ENCODE measurements at regions not wholly inside any gene's neighbourhood (a gene's known extent, or its start where the extent isn't known, plus 50 kb on each side); places are given as distances from the start of the nearest gene placed in this dataset.

DNA sequence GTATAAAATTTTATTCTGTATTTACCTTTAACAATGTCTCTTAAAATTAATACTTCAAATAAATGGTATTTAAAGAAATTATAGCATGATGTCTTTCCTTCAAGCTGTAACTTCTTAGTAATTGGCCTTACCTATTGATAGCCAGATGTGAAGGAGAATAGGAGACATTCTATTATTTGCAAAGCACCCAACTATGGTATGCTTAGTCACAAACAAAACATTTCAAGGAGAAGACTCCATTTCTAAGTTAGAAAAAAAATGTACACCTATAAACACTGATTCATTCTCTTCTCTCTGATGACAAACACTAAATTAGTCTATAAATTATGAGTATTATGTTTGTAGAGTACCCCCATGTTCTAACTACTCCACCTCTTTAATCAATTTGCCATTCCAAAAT is 66.4 kb downstream of the NKX6-1 start:
- H3K4me1 ChIP-seq: no peaks in the 10 kb centered on the region
- H3K27me3 ChIP-seq: no peaks in the 10 kb centered on the region
- no peak for DNase-seq (ENCODE audit: low spot score in 2 of 2)
- H3K36me3 ChIP-seq: no peaks in the 10 kb centered on the region
- H3K27ac ChIP-seq: no peak overlapping the region
- no peak overlapping the region for H3K4me3 ChIP-seq
- H3K9me3 ChIP-seq: no peaks in the 10 kb centered on the region
- TF ChIP-seq POLR2A (IDR thresholded peaks at IDR 0.05) (no peak), EP300 (IDR thresholded peaks at IDR 0.05) (no peak)
- TF ChIP-seq, protein P1, sequence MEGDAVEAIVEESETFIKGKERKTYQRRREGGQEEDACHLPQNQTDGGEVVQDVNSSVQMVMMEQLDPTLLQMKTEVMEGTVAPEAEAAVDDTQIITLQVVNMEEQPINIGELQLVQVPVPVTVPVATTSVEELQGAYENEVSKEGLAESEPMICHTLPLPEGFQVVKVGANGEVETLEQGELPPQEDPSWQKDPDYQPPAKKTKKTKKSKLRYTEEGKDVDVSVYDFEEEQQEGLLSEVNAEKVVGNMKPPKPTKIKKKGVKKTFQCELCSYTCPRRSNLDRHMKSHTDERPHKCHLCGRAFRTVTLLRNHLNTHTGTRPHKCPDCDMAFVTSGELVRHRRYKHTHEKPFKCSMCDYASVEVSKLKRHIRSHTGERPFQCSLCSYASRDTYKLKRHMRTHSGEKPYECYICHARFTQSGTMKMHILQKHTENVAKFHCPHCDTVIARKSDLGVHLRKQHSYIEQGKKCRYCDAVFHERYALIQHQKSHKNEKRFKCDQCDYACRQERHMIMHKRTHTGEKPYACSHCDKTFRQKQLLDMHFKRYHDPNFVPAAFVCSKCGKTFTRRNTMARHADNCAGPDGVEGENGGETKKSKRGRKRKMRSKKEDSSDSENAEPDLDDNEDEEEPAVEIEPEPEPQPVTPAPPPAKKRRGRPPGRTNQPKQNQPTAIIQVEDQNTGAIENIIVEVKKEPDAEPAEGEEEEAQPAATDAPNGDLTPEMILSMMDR (IDR thresholded peaks at IDR 0.05): no peak

DNA sequence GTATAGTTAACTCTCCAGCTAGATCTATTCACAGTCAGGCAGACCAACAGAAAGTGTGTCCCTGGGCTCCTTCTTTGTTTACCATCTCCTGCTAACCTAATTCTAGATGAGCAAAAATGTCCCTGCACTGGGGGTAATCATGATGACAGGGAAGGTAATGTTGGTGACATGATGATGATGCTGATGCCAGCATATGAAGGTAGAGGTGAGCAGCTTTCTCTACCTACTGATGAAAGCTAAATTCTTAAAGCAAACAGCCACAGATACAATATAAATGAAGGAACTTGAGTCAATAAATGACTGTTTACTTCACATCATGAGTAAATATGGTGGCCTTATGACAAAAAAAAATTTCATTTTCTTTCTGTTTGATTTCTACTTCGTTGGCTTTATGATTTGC is 78.5 kb downstream of the NKX6-1 start:
- TF ChIP-seq POLR2A (IDR thresholded peaks at IDR 0.05) (no peak), EP300 (IDR thresholded peaks at IDR 0.05) (no peak)
- TF ChIP-seq, protein P1 (IDR thresholded peaks at IDR 0.05): no peak
- DNase-seq (ENCODE audit: low spot score in 2 of 2): no peak
- Histone ChIP-seq H3K4me1 (no peaks in the 10 kb centered on the region), H3K27ac (no peak overlapping the region), H3K4me3 (no peak overlapping the region), H3K36me3 (no peaks in the 10 kb centered on the region), H3K27me3 (no peaks in the 10 kb centered on the region), H3K9me3 (peaks cover 0 to 3% (median 0%) of the 10 kb centered on the region in 4 donors)
- WGBS, 2 donors: 44 to 55% methylated on average over 1 of the region's 1 CpG

DNA sequence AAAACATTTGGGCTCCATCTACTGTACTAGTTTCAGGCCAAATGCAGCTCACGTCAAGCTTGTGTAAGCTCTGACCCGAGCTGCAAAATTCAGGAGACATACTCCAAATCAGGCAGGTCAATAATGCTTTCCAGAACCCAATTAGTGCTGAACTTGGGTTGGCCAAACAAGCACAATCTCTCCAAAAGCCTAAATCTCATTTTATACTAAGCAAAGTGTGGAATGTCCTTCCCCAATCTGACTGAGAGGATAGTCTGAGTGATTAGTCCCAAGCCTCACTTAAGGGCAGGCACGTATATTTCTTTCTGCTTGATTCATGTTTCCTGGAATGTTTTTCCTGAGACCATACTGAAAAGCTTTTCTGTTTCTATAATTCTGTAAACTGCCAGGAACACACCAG is 79.9 kb downstream of the NKX6-1 start:
- WGBS, 2 donors: 47% methylated on average over 3 of the region's 3 CpGs
- Histone ChIP-seq H3K27me3 (no peaks in the 10 kb centered on the region), H3K9me3 (no peaks in the 10 kb centered on the region), H3K4me1 (no peaks in the 10 kb centered on the region), H3K36me3 (no peaks in the 10 kb centered on the region), H3K27ac (no peak overlapping the region), H3K4me3 (no peak overlapping the region)
- TF ChIP-seq, protein P1 (IDR thresholded peaks at IDR 0.05): no peak
- TF ChIP-seq POLR2A (IDR thresholded peaks at IDR 0.05): no peak
- no peak for TF ChIP-seq EP300 (IDR thresholded peaks at IDR 0.05)
- no peak for DNase-seq (ENCODE audit: low spot score in 2 of 2)

DNA sequence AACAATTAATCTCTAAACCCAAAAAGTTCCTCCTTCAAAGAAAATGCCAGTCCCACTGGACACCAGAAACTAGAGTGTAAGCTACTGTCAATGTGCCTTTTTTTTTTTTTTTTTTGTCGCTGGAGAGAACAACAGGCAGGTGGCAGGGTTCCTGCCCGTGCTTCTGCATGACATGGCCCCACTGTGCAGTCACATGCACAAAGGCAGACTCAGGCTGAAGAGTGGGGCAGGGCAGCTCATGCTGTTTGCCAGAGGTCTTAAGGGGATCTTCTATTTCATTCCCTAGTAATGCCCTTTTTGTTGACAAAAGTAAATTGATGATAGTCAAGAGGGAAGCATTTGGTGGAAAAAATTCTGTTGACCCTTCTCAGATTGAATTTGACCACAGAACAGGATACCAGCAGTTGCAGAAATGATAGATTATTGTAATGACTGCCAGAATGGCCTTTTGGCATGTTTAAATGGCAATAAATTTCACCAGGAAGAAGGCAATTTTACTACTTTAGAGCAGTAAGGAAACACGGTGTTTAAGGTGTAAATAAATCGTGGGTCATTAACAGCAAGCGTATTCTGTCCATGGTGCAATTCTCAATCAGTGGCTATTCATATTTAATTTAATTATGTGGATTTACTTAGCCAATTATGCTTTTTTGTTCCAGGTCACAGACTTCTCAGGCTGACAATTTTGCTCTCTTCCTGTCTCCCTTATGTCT is 80.9 kb downstream of the NKX6-1 start:
- Histone ChIP-seq H3K9me3 (no peaks in the 10 kb centered on the region), H3K27ac (no peak overlapping the region), H3K27me3 (no peaks in the 10 kb centered on the region), H3K4me1 (no peaks in the 10 kb centered on the region), H3K4me3 (no peak overlapping the region), H3K36me3 (no peaks in the 10 kb centered on the region)
- DNase-seq (ENCODE audit: low spot score in 2 of 2): no peak
- WGBS, 2 donors: 24 to 29% methylated on average over 5 of the region's 5 CpGs
- TF ChIP-seq POLR2A (IDR thresholded peaks at IDR 0.05) (no peak), EP300 (IDR thresholded peaks at IDR 0.05) (no peak)
- TF ChIP-seq, protein P1 (IDR thresholded peaks at IDR 0.05): no peak

DNA sequence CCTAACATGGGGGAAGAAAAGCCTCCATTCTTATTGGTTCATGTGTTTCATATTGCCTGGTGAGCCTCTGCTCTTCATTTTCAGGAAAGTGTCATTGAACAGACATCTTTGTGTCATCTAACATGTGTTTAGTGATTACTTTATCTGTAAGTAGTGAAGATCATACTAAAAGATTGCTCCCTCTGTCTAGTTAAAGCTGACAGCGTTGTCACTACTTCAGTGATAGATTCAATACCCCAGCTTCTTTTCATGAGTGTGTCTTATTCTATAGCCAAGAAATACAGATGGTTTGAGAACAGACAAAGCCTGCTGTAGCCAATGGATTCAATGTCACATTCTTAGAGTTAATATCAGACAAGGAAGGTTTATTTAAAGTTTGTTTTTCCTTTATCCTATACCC is 85.1 kb downstream of the NKX6-1 start:
- Histone ChIP-seq H3K27ac (no peak overlapping the region), H3K9me3 (no peaks in the 10 kb centered on the region), H3K27me3 (no peaks in the 10 kb centered on the region), H3K36me3 (no peaks in the 10 kb centered on the region), H3K4me1 (peaks cover 0 to 4% (median 0%) of the 10 kb centered on the region in 4 donors), H3K4me3 (no peak overlapping the region)
- TF ChIP-seq, protein P1 (IDR thresholded peaks at IDR 0.05): no peak
- TF ChIP-seq EP300 (IDR thresholded peaks at IDR 0.05): no peak
- no peak for TF ChIP-seq POLR2A (IDR thresholded peaks at IDR 0.05)
- WGBS, 2 donors: 74 to 88% methylated on average over 1 of the region's 1 CpG
- no peak for DNase-seq (ENCODE audit: low spot score in 2 of 2)

Measured in tibial nerve (tissue), 4 donors.